Liver (tissue), 2 donors: ENCODE measurements at regions not wholly inside any gene's neighbourhood (a gene's known extent, or its start where the extent isn't known, plus 50 kb on each side); places are given as distances from the start of the nearest gene placed in this dataset.

ENCODE experiments used
- GABPA ChIP-seq, 2 donors: IDR thresholded peaks in 1 of 2; conservative IDR thresholded peaks in 1 of 2; 2 replicates each; pipeline ENCODE4 v1.6.1; 2016; ENCODE audit warnings: antibody characterized with exemption in 2 of 2, mild to moderate bottlenecking in 1 of 2, moderate library complexity in 1 of 2
- SP1 ChIP-seq: IDR thresholded peaks from 2 replicates; pipeline ENCODE4 v1.6.1; 2018; ENCODE audit warnings: antibody characterized with exemption, mild to moderate bottlenecking
- TF ChIP-seq, protein P1 (sequence below): IDR thresholded peaks from 2 replicates; pipeline ENCODE4 v1.6.1; 2016; ENCODE audit warnings: antibody characterized with exemption
- donor health status: healthy.

DNA sequence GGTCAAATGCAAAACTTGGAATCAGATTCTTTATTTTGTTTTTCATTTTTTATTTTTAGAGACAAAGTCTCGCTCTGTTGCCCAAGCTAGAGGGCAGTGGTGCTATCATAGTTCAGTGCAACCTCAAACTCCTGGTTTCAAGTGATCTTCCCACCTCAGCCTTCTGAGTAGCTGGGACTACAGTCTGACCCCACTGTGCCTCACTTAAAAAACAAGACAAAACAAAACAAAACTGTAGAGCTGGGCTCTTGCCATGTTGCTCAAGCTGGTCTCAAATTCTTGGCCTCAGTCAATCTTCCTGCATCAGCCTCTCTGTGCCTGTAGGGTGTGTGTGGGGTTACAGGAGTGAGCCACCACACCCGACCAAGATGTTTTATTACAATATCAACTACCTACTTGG, 396.0 kb upstream of the USP24 start:
- TF ChIP-seq GABPA (IDR thresholded peaks at IDR 0.05 in 1 of 2, conservative IDR thresholded peaks at IDR 0.05 in 1 of 2) (no peak), SP1 (no peak)
- TF ChIP-seq, protein P1, sequence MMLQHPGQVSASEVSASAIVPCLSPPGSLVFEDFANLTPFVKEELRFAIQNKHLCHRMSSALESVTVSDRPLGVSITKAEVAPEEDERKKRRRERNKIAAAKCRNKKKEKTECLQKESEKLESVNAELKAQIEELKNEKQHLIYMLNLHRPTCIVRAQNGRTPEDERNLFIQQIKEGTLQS = no peak
